Medulla oblongata (tissue), 1 donor: ENCODE measurements at regions not wholly inside any gene's neighbourhood (a gene's known extent, or its start where the extent isn't known, plus 50 kb on each side); places are given as distances from the start of the nearest gene placed in this dataset.
"Not testable (repeated sequence)": the region's sequence is repeated elsewhere in the genome, so short reads cannot be mapped to it uniquely, and the experiment has no call there.

ENCODE experiments used
- DNase-seq: peaks from one replicate; pipeline ENCODE4 v3.0.0-alpha.2; 2015; ENCODE audit errors: extremely low spot score

- no peak for DNase-seq
These were observed 78.0 kb downstream of the SEC16B start for GRCh38 chr1:177891809-177892208.

GRCh38 chr1:177890479-177890878 lies 79.4 kb downstream of the SEC16B start:
- no peak for DNase-seq

- no peak for DNase-seq
These were observed 85.3 kb downstream of the SEC16B start for GRCh38 chr1:177884479-177885021.

GRCh38 chr1:177883581-177883980 lies 86.3 kb downstream of the SEC16B start:
- DNase-seq = no peak

- DNase-seq = peak; percentile 9
These were observed 89.4 kb downstream of the SEC16B start for GRCh38 chr1:177880339-177880891.

GRCh38 chr1:177877086-177877485 lies 92.8 kb downstream of the SEC16B start:
- no peak for DNase-seq

- no peak for DNase-seq
These were observed 96.6 kb downstream of the SEC16B start for GRCh38 chr1:177873238-177873637.

GRCh38 chr1:177872308-177872900 lies 97.5 kb downstream of the SEC16B start:
- DNase-seq = no peak

GRCh38 chr1:177871613-177872307 lies 98.1 kb downstream of the SEC16B start:
- DNase-seq = no peak

- no peak for DNase-seq
These were observed 100.3 kb downstream of the SEC16B start for GRCh38 chr1:177869586-177869985.

- not testable (repeated sequence) for DNase-seq
These were observed 100.8 kb downstream of the SEC16B start for GRCh38 chr1:177869011-177869410.

- no peak for DNase-seq
These were observed 104.1 kb downstream of the SEC16B start for GRCh38 chr1:177865807-177866206.

- DNase-seq = peak; percentile 77
These were observed 105.1 kb downstream of the SEC16B start for GRCh38 chr1:177864538-177865305.

GRCh38 chr1:177863796-177864195 lies 106.1 kb downstream of the SEC16B start:
- no peak for DNase-seq

- no peak for DNase-seq
These were observed 106.9 kb downstream of the SEC16B start for GRCh38 chr1:177862916-177863315.

- DNase-seq = no peak
These were observed 110.3 kb downstream of the SEC16B start for GRCh38 chr1:177859572-177859971.

GRCh38 chr1:177858332-177858821 lies 111.5 kb downstream of the SEC16B start:
- peak; percentile 14 for DNase-seq

- DNase-seq = no peak
These were observed 112.6 kb downstream of the SEC16B start for GRCh38 chr1:177857285-177857684.

GRCh38 chr1:177854951-177855350 lies 114.9 kb downstream of the SEC16B start:
- no peak for DNase-seq

- no peak for DNase-seq
These were observed 120.1 kb downstream of the SEC16B start for GRCh38 chr1:177849579-177850290.

- no peak for DNase-seq
These were observed 120.7 kb downstream of the SEC16B start for GRCh38 chr1:177849130-177849529.
